ENCODE measurements at regions not wholly inside any gene's neighbourhood (a gene's known extent, or its start where the extent isn't known, plus 50 kb on each side); places are given as distances from the start of the nearest gene placed in this dataset.

DNA sequence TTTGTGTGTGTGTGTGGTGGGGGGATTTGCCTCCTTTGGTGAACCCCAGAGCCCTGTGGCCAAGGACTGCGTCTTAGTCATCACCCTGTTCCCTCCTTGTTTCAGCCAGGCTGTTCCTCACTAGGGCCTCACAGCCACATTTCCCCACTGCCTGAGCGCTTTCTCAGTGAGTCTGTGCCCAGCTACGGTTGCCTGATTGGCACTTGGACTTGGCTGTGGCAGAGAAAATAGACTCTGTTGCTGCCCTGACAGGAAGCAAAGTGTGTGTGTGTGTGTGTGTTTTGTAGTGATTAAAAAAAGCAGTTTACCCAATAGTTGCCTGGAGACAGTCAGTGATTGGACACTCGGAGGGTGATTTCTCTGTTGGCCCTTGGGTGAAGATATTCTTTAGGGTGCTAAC, 113.0 kb downstream of the UCHL1 start:
- no peak overlapping the region for H3K4me3 ChIP-seq (ENCODE audit: low read length)
- no peak for DNase-seq
- H3K27me3 ChIP-seq (ENCODE audit: control insufficient read depth, insufficient read depth, low read length): peaks cover 18% of the 10 kb centered on the region
- no peaks in the 10 kb centered on the region for H3K4me1 ChIP-seq (ENCODE audit: control insufficient read depth, insufficient read depth, low read length)
- WGBS (ENCODE audit: insufficient coverage, low lambda C conversion rate): no CpG with 5 or more reads among the region's 4 CpGs
- no peaks in the 10 kb centered on the region for H3K36me3 ChIP-seq (ENCODE audit: control insufficient read depth, insufficient read depth, low read length)
- no peaks in the 10 kb centered on the region for H3K9me3 ChIP-seq (ENCODE audit: control insufficient read depth, low read depth, low read length)
- no peak overlapping the region for H3K27ac ChIP-seq (ENCODE audit: low read length)

DNA sequence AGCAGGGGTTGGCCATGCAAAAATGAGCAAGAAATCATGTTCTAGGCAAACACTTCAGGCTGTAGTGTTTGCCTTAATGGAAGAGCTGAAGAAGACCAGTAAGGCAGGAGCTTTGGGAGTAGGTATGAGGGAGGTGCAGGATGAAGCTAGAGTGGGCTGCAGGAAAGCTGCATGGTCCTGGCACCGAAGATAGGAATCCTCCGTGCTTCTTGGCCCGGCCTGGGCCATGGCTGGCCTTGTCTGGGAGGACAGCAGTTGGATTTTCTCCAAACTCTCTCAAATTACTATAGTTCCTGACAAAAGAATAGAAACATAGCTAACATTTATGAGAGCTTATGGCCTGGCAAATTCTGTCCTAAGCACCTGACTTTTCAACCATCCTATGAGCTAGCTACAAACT, 116.5 kb downstream of the UCHL1 start:
- H3K4me1 ChIP-seq (ENCODE audit: control insufficient read depth, insufficient read depth, low read length): no peaks in the 10 kb centered on the region
- no peak overlapping the region for H3K27ac ChIP-seq (ENCODE audit: low read length)
- H3K4me3 ChIP-seq (ENCODE audit: low read length): no peak overlapping the region
- no peak for DNase-seq
- no CpG with 5 or more reads among the region's 3 CpGs for WGBS (ENCODE audit: insufficient coverage, low lambda C conversion rate)
- peaks cover 8% of the 10 kb centered on the region for H3K27me3 ChIP-seq (ENCODE audit: control insufficient read depth, insufficient read depth, low read length)
- no peaks in the 10 kb centered on the region for H3K36me3 ChIP-seq (ENCODE audit: control insufficient read depth, insufficient read depth, low read length)
- no peaks in the 10 kb centered on the region for H3K9me3 ChIP-seq (ENCODE audit: control insufficient read depth, low read depth, low read length)

DNA sequence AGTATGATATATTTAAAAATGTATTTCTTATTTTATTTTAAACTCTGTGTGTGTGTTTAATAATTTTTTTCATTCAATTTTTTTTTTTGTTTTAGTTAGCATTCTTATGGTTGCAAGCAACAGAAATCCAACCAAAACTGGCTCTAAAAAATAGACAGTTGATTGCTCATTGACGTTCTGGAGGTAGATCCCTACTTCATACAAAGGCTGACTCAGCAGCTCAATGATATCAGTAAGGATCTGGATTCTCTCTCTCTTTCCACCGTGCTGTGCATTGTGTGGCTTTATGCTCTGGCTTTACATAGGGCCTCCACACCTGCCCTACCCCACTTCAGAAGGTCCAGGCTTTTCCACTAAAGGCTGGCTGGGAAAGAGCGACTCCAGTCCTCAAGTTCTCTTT, 117.8 kb downstream of the UCHL1 start:
- Histone ChIP-seq H3K27ac (ENCODE audit: low read length) (no peak overlapping the region), H3K9me3 (ENCODE audit: control insufficient read depth, low read depth, low read length) (no peaks in the 10 kb centered on the region), H3K27me3 (ENCODE audit: control insufficient read depth, insufficient read depth, low read length) (no peaks in the 10 kb centered on the region), H3K4me1 (ENCODE audit: control insufficient read depth, insufficient read depth, low read length) (no peaks in the 10 kb centered on the region), H3K4me3 (ENCODE audit: low read length) (no peak overlapping the region), H3K36me3 (ENCODE audit: control insufficient read depth, insufficient read depth, low read length) (no peaks in the 10 kb centered on the region)
- no CpG with 5 or more reads among the region's 3 CpGs for WGBS (ENCODE audit: insufficient coverage, low lambda C conversion rate)
- no peak for DNase-seq

DNA sequence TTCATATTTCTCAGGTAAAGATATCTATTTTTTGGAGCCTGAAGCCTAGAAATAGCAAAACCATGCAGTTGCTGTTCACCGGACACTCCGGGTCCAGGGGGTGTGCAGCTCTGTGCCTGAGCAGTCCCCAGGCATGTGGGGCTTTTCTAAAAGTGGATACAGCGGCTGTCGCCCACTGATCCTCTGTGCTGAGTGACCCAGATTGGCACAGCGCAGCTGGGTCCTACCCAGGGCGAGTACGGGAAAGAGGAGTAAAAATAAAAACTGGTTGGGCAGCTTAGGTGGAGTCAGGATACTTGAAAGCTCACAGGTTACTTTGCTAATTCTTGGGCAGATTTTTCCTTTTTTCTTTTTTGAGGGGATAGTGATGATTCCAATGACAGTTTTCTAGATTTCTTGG, 118.8 kb downstream of the UCHL1 start:
- Histone ChIP-seq H3K4me3 (ENCODE audit: low read length) (no peak overlapping the region), H3K27ac (ENCODE audit: low read length) (no peak overlapping the region), H3K27me3 (ENCODE audit: control insufficient read depth, insufficient read depth, low read length) (no peaks in the 10 kb centered on the region), H3K36me3 (ENCODE audit: control insufficient read depth, insufficient read depth, low read length) (no peaks in the 10 kb centered on the region), H3K9me3 (ENCODE audit: control insufficient read depth, low read depth, low read length) (no peaks in the 10 kb centered on the region), H3K4me1 (ENCODE audit: control insufficient read depth, insufficient read depth, low read length) (no peaks in the 10 kb centered on the region)
- no peak for DNase-seq
- no CpG with 5 or more reads among the region's 7 CpGs for WGBS (ENCODE audit: insufficient coverage, low lambda C conversion rate)

DNA sequence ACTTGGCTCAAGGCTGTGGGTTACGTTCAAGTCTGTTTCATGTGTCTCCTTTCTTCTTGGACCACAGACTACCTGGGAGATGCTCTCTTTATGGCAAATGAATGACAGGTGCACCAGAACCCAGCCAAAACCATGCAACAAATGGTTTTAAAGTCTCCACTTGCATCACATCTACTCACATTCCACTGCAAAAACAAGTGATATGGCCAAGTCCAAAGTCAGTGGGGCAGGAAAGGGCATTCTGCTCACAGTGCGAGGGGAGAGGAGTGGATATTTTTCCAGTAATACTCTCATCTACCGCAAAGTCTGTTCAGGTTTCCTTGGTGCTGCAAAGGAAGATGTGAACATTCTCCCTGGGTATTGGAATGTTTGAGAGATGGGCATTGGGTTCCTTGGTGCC, 120.5 kb downstream of the UCHL1 start:
- H3K27ac ChIP-seq (ENCODE audit: low read length): no peak overlapping the region
- no CpG with 5 or more reads among the region's 3 CpGs for WGBS (ENCODE audit: insufficient coverage, low lambda C conversion rate)
- no peaks in the 10 kb centered on the region for H3K4me1 ChIP-seq (ENCODE audit: control insufficient read depth, insufficient read depth, low read length)
- H3K4me3 ChIP-seq (ENCODE audit: low read length): no peak overlapping the region
- H3K27me3 ChIP-seq (ENCODE audit: control insufficient read depth, insufficient read depth, low read length): no peaks in the 10 kb centered on the region
- no peaks in the 10 kb centered on the region for H3K9me3 ChIP-seq (ENCODE audit: control insufficient read depth, low read depth, low read length)
- H3K36me3 ChIP-seq (ENCODE audit: control insufficient read depth, insufficient read depth, low read length): no peaks in the 10 kb centered on the region
- no peak for DNase-seq

DNA sequence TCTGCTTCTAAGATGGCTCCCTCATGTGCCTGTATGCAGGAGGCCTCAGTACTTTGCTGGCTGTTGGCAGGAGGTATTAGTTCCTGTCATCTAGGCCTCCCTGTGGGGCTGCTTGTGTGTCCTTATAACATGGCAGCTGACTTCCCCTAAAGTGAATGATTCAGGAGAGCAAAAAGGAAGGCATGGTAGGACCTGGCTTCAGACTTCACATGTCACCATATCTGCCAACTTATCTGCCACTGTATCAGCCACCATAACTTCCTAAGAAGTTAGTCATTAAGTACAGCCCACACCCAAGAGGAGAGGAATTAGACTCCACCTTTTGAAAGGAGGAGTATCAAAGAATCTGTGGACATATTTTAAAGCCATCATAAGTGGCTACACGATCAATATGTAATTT, 122.5 kb downstream of the UCHL1 start:
- no CpG with 5 or more reads among the region's 1 CpG for WGBS (ENCODE audit: insufficient coverage, low lambda C conversion rate)
- Histone ChIP-seq H3K36me3 (ENCODE audit: control insufficient read depth, insufficient read depth, low read length) (no peaks in the 10 kb centered on the region), H3K9me3 (ENCODE audit: control insufficient read depth, low read depth, low read length) (no peaks in the 10 kb centered on the region), H3K27ac (ENCODE audit: low read length) (no peak overlapping the region), H3K4me1 (ENCODE audit: control insufficient read depth, insufficient read depth, low read length) (no peaks in the 10 kb centered on the region), H3K27me3 (ENCODE audit: control insufficient read depth, insufficient read depth, low read length) (no peaks in the 10 kb centered on the region), H3K4me3 (ENCODE audit: low read length) (no peak overlapping the region)
- no peak for DNase-seq

DNA sequence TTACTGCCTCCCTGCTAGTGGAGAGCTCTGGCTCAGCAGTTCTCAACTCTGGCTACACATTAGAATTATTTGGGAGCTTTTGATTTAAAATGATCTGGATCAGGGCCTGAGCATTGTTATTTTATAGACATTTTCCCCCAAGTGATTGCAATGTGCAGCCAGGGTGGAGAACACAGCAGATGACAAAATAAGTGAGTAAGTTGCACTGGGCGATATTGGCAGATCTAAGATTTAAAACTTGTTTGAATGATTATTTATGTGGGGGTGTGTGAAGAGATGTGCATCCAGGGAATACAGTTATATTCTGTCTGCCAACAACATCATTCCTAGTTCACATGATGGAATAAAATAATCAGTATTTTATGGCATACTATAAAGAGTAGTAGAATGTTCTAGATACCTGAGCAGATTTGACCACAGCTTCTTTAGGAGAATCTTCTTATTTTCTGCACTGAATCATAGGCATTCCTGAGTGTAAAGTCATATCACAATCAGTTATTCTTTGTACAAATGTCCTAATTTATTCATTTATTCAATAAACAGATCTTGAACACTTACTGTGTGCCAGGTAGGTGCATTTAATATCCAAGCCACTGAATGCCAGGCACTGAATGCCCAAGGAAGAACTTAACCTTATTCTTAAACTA, 123.9 kb downstream of the UCHL1 start:
- Histone ChIP-seq H3K9me3 (ENCODE audit: control insufficient read depth, low read depth, low read length) (no peaks in the 10 kb centered on the region), H3K27me3 (ENCODE audit: control insufficient read depth, insufficient read depth, low read length) (no peaks in the 10 kb centered on the region), H3K36me3 (ENCODE audit: control insufficient read depth, insufficient read depth, low read length) (no peaks in the 10 kb centered on the region), H3K4me3 (ENCODE audit: low read length) (no peak overlapping the region), H3K27ac (ENCODE audit: low read length) (no peak overlapping the region), H3K4me1 (ENCODE audit: control insufficient read depth, insufficient read depth, low read length) (no peaks in the 10 kb centered on the region)
- WGBS (ENCODE audit: insufficient coverage, low lambda C conversion rate): no CpG with 5 or more reads among the region's 1 CpG
- DNase-seq: no peak

DNA sequence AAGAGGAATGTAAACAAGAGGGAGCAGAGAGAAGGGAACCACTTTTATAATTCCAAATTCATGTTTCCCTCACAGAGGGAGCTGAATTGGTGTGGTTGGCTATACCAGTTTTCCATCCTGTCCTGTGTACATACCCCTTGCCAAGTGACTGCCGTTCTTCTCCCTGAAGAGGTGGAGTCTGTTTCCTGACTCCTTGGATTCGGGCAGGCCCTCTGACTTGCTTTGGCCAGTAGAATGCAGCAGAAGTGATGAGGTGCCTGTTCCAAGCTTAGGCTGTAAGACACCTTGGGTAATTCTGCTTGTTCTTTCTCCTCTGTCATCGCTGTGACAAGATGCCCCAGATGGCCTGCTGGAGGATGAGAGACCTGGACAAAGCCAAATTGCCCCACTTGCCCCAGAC, 124.7 kb downstream of the UCHL1 start:
- no CpG with 5 or more reads among the region's 3 CpGs for WGBS (ENCODE audit: insufficient coverage, low lambda C conversion rate)
- no peak overlapping the region for H3K4me3 ChIP-seq (ENCODE audit: low read length)
- no peaks in the 10 kb centered on the region for H3K4me1 ChIP-seq (ENCODE audit: control insufficient read depth, insufficient read depth, low read length)
- no peaks in the 10 kb centered on the region for H3K9me3 ChIP-seq (ENCODE audit: control insufficient read depth, low read depth, low read length)
- no peaks in the 10 kb centered on the region for H3K36me3 ChIP-seq (ENCODE audit: control insufficient read depth, insufficient read depth, low read length)
- H3K27ac ChIP-seq (ENCODE audit: low read length): no peak overlapping the region
- no peak for DNase-seq
- no peaks in the 10 kb centered on the region for H3K27me3 ChIP-seq (ENCODE audit: control insufficient read depth, insufficient read depth, low read length)

DNA sequence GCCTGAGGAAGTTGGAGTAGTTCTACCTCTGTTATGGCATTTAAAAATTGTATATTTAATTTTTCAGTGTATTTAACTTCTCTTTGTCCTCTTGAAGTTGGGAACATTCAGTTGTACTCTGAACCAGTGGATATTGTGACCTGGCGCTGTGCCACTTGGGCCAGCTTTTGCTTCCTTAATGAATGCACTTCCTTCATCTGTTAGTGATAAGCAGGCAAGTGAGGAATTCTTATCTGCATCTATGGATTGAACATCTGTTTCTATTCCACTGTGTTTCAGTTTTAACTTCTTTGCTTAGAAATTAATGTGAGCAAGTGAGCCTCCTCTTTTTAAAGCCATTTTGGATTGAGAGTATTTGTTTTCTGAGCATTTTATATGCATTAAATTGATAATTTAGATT, 128.3 kb downstream of the UCHL1 start:
- DNase-seq: peak; percentile 10 to 17
- no peaks in the 10 kb centered on the region for H3K9me3 ChIP-seq (ENCODE audit: control insufficient read depth, low read depth, low read length)
- no CpG with 5 or more reads among the region's 1 CpG for WGBS (ENCODE audit: insufficient coverage, low lambda C conversion rate)
- no peaks in the 10 kb centered on the region for H3K36me3 ChIP-seq (ENCODE audit: control insufficient read depth, insufficient read depth, low read length)
- H3K27me3 ChIP-seq (ENCODE audit: control insufficient read depth, insufficient read depth, low read length): no peaks in the 10 kb centered on the region
- no peaks in the 10 kb centered on the region for H3K4me1 ChIP-seq (ENCODE audit: control insufficient read depth, insufficient read depth, low read length)
- H3K4me3 ChIP-seq (ENCODE audit: low read length): no peak overlapping the region
- H3K27ac ChIP-seq (ENCODE audit: low read length): no peak overlapping the region

DNA sequence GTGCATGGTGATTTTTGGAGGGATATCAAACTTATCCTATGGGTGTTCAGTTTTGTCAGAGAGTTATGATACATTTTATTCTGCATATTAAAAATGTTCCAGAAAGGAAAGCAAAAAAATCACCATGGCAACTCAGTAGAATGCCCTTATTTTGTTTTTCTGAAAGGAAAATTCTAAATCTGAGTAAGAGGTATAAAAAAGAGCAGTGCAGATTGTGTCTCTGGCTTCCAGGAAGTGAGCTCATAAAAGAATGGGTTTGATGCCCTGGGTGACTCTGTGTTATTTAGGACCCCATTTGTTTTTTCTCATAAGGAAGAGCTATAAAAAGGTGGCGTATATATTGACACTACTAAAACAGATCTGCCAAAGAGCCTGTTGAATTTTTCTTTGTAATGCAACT, 128.8 kb downstream of the UCHL1 start:
- Histone ChIP-seq H3K36me3 (ENCODE audit: control insufficient read depth, insufficient read depth, low read length) (no peaks in the 10 kb centered on the region), H3K4me3 (ENCODE audit: low read length) (no peak overlapping the region), H3K9me3 (ENCODE audit: control insufficient read depth, low read depth, low read length) (no peaks in the 10 kb centered on the region), H3K27ac (ENCODE audit: low read length) (no peak overlapping the region), H3K4me1 (ENCODE audit: control insufficient read depth, insufficient read depth, low read length) (no peaks in the 10 kb centered on the region), H3K27me3 (ENCODE audit: control insufficient read depth, insufficient read depth, low read length) (no peaks in the 10 kb centered on the region)
- DNase-seq: no peak
- no CpG with 5 or more reads among the region's 1 CpG for WGBS (ENCODE audit: insufficient coverage, low lambda C conversion rate)

DNA sequence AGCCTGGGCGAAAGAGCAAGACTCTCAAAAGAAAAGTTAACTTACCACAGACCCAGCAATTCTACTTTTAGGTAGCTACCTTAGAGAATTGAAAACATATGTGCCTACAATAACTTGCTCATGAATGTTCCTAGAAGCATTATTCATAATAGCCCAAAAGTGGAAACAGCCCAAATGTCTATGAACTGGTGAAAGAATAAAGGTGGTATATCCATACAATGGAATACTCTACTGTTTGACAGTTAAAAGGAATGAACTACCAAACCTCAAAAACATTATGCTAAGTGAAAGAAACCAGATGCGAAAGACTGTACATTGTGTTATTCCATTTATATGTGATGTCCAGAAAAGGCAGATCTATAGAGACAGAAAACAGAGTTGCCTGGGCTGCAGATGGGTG, 131.4 kb downstream of the UCHL1 start:
- WGBS (ENCODE audit: insufficient coverage, low lambda C conversion rate): 100% methylated on average over 1 of the region's 2 CpGs
- H3K27me3 ChIP-seq (ENCODE audit: control insufficient read depth, insufficient read depth, low read length): no peaks in the 10 kb centered on the region
- no peak for DNase-seq
- no peak overlapping the region for H3K27ac ChIP-seq (ENCODE audit: low read length)
- no peak overlapping the region for H3K4me3 ChIP-seq (ENCODE audit: low read length)
- H3K36me3 ChIP-seq (ENCODE audit: control insufficient read depth, insufficient read depth, low read length): no peaks in the 10 kb centered on the region
- H3K4me1 ChIP-seq (ENCODE audit: control insufficient read depth, insufficient read depth, low read length): no peaks in the 10 kb centered on the region
- no peaks in the 10 kb centered on the region for H3K9me3 ChIP-seq (ENCODE audit: control insufficient read depth, low read depth, low read length)
